Urothelium cell line (cell line): ENCODE measurements at regions not wholly inside any gene's neighbourhood (a gene's known extent, or its start where the extent isn't known, plus 50 kb on each side); places are given as distances from the start of the nearest gene placed in this dataset.

Experiments
- DNase-seq: peaks from one replicate; pipeline ENCODE4 v3.0.0; 2011; ENCODE audit warnings: low spot score, mixed read lengths
- FAIRE-seq: peaks from 2 replicates; lab custom pipeline; 2011; peaks lifted over from hg19 to GRCh38; lab: Jason Lieb, UNC

DNA sequence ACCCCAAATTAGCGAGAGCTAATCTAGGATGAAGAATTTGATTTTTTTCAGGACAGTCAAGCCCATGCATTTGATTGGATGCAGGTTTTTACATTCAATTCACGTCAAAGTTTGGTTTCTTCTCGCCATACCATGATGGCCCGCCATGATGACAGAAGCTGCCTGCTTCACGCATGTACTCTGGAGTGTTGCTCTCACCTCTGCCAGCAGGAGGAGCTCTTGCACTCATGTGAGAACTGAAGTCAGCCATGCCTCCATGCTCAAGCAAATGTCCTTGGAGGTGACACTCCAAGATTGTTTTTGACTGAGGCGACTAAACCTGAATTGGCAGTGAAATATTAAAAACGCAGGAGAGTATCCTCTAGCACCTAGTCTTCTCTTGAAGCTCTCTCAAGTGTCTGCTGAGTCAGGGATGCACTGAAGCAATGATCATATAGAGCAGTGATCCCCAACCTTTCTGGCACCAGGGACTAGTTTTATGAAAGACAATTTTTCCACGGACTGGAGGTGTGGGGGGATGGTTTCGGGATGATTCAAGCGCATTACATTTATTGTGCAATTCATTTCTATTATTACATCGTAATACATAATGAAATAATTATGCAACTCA is 120.9 kb downstream of the SAMMSON start:
- FAIRE-seq = peak; percentile 59
- peak; percentile 76 for DNase-seq

DNA sequence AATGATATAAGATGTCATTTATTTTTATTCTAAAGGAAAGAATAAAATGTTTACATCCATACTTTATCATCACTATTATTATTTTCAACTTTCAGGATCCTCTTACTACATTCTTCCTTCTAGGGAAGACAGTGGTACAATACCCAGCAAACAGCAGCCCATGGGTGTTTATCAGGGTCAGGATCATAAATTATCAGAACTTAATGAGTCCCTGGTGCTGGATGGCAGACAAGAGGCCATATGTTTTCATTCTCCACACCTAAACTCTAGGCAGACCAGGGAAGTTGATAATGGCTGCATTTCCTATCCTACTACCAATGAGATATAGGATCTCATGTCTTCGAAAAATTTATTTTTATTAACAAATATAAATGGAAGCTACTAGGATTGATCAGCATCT is 127.7 kb downstream of the SAMMSON start:
- FAIRE-seq (no peak), DNase-seq (no peak)

GRCh38 chr3:70137366-70137765 is 137.8 kb downstream of the SAMMSON start:
- FAIRE-seq = no peak

DNA sequence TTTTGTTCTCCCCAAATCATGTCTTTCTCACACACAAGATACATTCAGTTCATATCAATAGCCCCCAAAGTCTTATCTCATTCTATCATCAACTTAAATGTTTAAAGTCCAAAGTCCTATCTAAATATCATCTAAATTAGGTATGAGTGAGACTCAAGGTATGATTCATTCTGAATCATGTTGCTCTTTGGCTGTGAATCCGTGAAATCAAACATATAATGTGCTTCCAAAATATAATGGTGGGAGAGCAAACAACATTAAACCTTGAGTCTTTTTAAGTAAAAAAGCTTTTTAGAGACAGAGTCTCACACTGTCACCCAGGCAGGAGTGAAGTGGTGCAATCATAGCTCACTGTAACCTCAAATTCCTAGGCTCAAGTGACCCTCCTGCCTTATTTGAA is 139.1 kb downstream of the SAMMSON start:
- DNase-seq (no peak), FAIRE-seq (no peak)

More at GRCh38 chr3:70137366-70137765, 137.8 kb downstream of the SAMMSON start:
- no peak for DNase-seq
